B cell (primary cell): ENCODE measurements at regions not wholly inside any gene's neighbourhood (a gene's known extent, or its start where the extent isn't known, plus 50 kb on each side); places are given as distances from the start of the nearest gene placed in this dataset.

ENCODE experiments used
- ATAC-seq: fragments of 200-7000 bp; cut with Tn5 transposase; one replicate; pipeline ENCODE4 v1.10.0; 2021; ENCODE audit warnings: low read depth, mild to moderate bottlenecking, moderate number of reproducible peaks, moderate library complexity
- CTCF ChIA-PET: fragments of 350-600 bp; sonication (Branson Sonifier 250); formaldehyde crosslinking; loops from one replicate; lab custom pipeline; 2021; ENCODE audit warnings: antibody characterized with exemption, inconsistent platforms; lab: Charles Lee
- POLR2A ChIA-PET: fragments of 350-600 bp; sonication (Branson Sonifier 250); formaldehyde crosslinking; loops from one replicate; lab custom pipeline; 2021; ENCODE audit warnings: antibody characterized with exemption; lab: Charles Lee
- DNase-seq: peaks from one replicate; pipeline ENCODE4 v3.0.0; 2013
- H2AFZ ChIP-seq: 2 replicates; pipeline ENCODE4 v1.6.1; 2012; ENCODE audit warnings: mild to moderate bottlenecking, low read depth, low read length; ENCODE audit not compliant: insufficient read depth, poor library complexity, severe bottlenecking
- H3K27ac ChIP-seq, 2 donors: 1 replicate in 1 of 2; 2 replicates in 1 of 2; pipeline ENCODE4 v1.5.1; 2012 to 2013; ENCODE audit warnings: low read length in 2 of 2, mild to moderate bottlenecking in 2 of 2, moderate library complexity in 1 of 2
- H3K27me3 ChIP-seq, 4 experiments: fragments of 200-600 bp in 1 of 4; sonication (generic) in 1 of 4; replicated peaks in 1 of 4; 1 replicate in 2 of 4; 2 replicates in 2 of 4; pipeline versions ENCODE4 v1.6.1 to v1.7.0; 2013 to 2016; ENCODE audit warnings: low read length in 3 of 4, mild to moderate bottlenecking in 2 of 4, mixed read lengths in 1 of 4, moderate library complexity in 1 of 4; ENCODE audit not compliant: insufficient read depth in 4 of 4, control insufficient read depth in 3 of 4; ENCODE audit errors: control extremely low read depth in 1 of 4
- H3K36me3 ChIP-seq, 2 experiments: replicated peaks in 1 of 2; 1 replicate in 1 of 2; 2 replicates in 1 of 2; pipeline versions ENCODE4 v1.6.1 to v1.7.1; 2013; ENCODE audit warnings: low read length in 1 of 2; ENCODE audit not compliant: insufficient read depth in 2 of 2, control insufficient read depth in 1 of 2; ENCODE audit errors: control extremely low read depth in 1 of 2, extremely low read depth in 1 of 2
- H3K4me1 ChIP-seq, 2 donors: fragments of 200-600 bp in 1 of 2; sonication (generic) in 1 of 2; 1 replicate in 1 of 2; 2 replicates in 1 of 2; pipeline versions ENCODE4 v1.5.1 to v1.6.1; 2013 to 2017; ENCODE audit warnings: low read length in 2 of 2; ENCODE audit not compliant: control insufficient read depth in 2 of 2, insufficient read depth in 2 of 2
- H3K4me2 ChIP-seq: replicated peaks from 2 replicates; pipeline ENCODE3; 2012; ENCODE audit warnings: mild to moderate bottlenecking, low read depth, low read length; ENCODE audit not compliant: poor library complexity, severe bottlenecking
- H3K4me3 ChIP-seq, 5 experiments: fragments of 200-600 bp in 1 of 5; sonication (generic) in 1 of 5; 1 replicate in 3 of 5; 2 replicates in 2 of 5; pipeline versions ENCODE4 v1.5.1 to v1.7.0; 2011 to 2016; ENCODE audit warnings: low read length in 4 of 5, mild to moderate bottlenecking in 4 of 5, low read depth in 2 of 5, control low read depth in 1 of 5, moderate library complexity in 1 of 5; ENCODE audit not compliant: insufficient read depth in 1 of 5; ENCODE audit errors: control extremely low read depth in 1 of 5, extremely low read depth in 1 of 5
- H3K79me2 ChIP-seq: fragments of 200-600 bp; sonication (generic); one replicate; pipeline ENCODE4 v1.6.0; 2016; ENCODE audit warnings: low read length; ENCODE audit not compliant: control insufficient read depth, insufficient read depth
- H3K9ac ChIP-seq: fragments of 200-600 bp; sonication (generic); 2 replicates; pipeline ENCODE4 v1.6.1; 2017; ENCODE audit warnings: mild to moderate bottlenecking, low read length, moderate library complexity
- H3K9me3 ChIP-seq, 3 donors: one replicate each; pipeline versions ENCODE4 v1.6.1 to v1.7.1; 2013; ENCODE audit warnings: low read length in 2 of 3; ENCODE audit not compliant: control insufficient read depth in 2 of 3, insufficient read depth in 1 of 3; ENCODE audit errors: control extremely low read depth in 1 of 3
- H4K20me1 ChIP-seq: 2 replicates; pipeline ENCODE4 v1.6.0; 2012; ENCODE audit warnings: mild to moderate bottlenecking, low read length; ENCODE audit not compliant: insufficient read depth, control insufficient read depth, poor library complexity, severe bottlenecking
- H3K27ac Mint-ChIP-seq: one replicate; pipeline ENCODE4 v1.8.0; 2021; ENCODE audit warnings: mixed read lengths
- H3K27me3 Mint-ChIP-seq: one replicate; pipeline ENCODE4 v1.8.0; 2021; ENCODE audit warnings: mixed read lengths
- H3K4me1 Mint-ChIP-seq: one replicate; pipeline ENCODE4 v1.8.0; 2021; ENCODE audit warnings: mixed read lengths
- H3K4me3 Mint-ChIP-seq: one replicate; pipeline ENCODE4 v1.8.0; 2021; ENCODE audit warnings: mixed read lengths
- H3K9me3 Mint-ChIP-seq: one replicate; pipeline ENCODE4 v1.8.0; 2022; ENCODE audit warnings: mixed read lengths; ENCODE audit not compliant: insufficient read depth
- EZH2 ChIP-seq: IDR thresholded peaks from 2 replicates; pipeline ENCODE4 v1.6.1; 2012; ENCODE audit warnings: borderline replicate concordance, low read depth, mild to moderate bottlenecking, moderate library complexity, low read length; ENCODE audit not compliant: insufficient read depth, poor library complexity, severe bottlenecking
- WGBS: methylation state at CpG from one replicate; pipeline ENCODE4 v1.1.5; 2013; ENCODE audit warnings: missing lambda C conversion rate; ENCODE audit not compliant: insufficient coverage; 5-methylcytosine and 5-hydroxymethylcytosine counted together
- intact Hi-C: fragments of 100-400 bp; cut with micrococcal nuclease; formaldehyde crosslinking; loops from one replicate; pipeline ENCODE4 v1.10.0; 2022
- TF ChIP-seq, protein P1 (sequence below): fragments of 200-600 bp; IDR thresholded peaks from one replicate; pipeline ENCODE4 v1.8.0; 2022; ENCODE audit warnings: antibody characterized with exemption, mild to moderate bottlenecking

DNA sequence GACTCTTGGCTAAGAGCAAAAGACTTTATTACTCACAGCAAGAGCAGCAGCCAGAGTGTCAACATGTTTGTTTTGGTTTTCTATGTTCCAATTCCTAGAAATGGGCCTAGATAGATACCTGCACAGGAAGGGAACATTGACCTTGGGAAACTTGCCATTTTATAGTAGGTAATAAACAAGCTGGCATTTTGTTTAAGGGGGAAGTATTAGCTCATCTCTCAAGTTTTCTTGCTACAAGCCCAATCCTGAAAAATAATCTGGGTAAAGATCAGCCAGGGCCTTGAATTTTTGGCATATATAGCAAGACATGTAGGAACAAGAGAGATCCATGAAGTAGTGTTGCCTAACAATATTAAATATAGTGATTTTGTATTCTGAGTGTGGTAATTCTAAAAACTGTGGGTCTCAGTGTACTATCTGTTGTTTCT is 51.4 kb upstream of the RGL1 start:
- no peak for DNase-seq
- no peaks in the 10 kb centered on the region for H3K79me2 ChIP-seq
- H3K27me3 ChIP-seq, result no peaks in the 10 kb centered on the region

DNA sequence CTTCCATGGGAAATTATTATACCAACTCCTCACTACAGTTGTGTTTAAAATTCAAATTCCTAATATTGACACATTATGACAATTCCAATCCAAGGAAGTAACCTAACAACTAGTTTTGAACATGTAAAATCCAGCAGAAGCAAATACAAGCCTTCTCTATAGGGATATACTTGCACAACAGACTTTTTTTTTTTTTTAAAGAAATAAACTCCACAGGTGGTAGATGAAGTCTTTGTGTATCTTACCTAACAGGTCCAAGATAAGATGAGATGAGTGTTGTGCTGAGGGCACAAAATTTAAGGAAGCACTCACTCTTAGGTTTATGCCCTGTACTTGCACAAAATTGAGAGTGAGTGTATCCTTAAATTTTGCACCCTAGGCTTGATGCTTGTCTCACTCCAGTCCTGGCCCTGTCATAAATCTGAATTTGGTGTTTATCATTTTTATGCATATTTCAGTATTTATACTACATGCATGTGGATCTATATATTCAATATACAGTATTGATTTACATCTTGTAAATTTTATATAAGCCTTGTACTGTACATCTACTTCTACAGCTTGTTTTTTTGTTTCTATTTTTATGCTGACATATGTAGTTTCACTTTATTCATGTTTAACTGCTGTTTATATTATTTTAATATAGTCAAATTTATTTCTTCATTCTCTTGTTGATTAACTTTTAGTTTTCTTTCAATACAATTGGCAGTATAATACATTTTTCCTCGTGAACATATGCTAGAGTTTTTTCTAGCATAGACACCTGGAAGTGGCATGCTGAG is 60.6 kb upstream of the RGL1 start:
- H3K4me3 Mint-ChIP-seq, result no peak overlapping the region
- no peaks in the 10 kb centered on the region for H3K36me3 ChIP-seq
- CTCF ChIA-PET, result no interaction called here

More for the DNA sequence above, 51.4 kb upstream of the RGL1 start:
- peaks cover 0 to 16% (median 0%) of the 10 kb centered on the region in 3 donors for H3K9me3 ChIP-seq
- H3K27me3 Mint-ChIP-seq, result peaks cover 3% of the 10 kb centered on the region
- TF ChIP-seq, protein P1, sequence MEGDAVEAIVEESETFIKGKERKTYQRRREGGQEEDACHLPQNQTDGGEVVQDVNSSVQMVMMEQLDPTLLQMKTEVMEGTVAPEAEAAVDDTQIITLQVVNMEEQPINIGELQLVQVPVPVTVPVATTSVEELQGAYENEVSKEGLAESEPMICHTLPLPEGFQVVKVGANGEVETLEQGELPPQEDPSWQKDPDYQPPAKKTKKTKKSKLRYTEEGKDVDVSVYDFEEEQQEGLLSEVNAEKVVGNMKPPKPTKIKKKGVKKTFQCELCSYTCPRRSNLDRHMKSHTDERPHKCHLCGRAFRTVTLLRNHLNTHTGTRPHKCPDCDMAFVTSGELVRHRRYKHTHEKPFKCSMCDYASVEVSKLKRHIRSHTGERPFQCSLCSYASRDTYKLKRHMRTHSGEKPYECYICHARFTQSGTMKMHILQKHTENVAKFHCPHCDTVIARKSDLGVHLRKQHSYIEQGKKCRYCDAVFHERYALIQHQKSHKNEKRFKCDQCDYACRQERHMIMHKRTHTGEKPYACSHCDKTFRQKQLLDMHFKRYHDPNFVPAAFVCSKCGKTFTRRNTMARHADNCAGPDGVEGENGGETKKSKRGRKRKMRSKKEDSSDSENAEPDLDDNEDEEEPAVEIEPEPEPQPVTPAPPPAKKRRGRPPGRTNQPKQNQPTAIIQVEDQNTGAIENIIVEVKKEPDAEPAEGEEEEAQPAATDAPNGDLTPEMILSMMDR, result no peak
- TF ChIP-seq EZH2, result no peak
- no peak for ATAC-seq
- no peaks in the 10 kb centered on the region for H4K20me1 ChIP-seq
- H3K27ac ChIP-seq, result no peak overlapping the region
- no peaks in the 10 kb centered on the region for H3K4me1 ChIP-seq
- ChIA-PET CTCF (no interaction called here), POLR2A (no interaction called here)
- no peak overlapping the region for H3K9ac ChIP-seq
- no peak overlapping the region for H3K4me3 Mint-ChIP-seq
- no peaks in the 10 kb centered on the region for H3K36me3 ChIP-seq
- no peak overlapping the region for H2AFZ ChIP-seq
- intact Hi-C loops, result no loop called here
- peaks cover 4% of the 10 kb centered on the region for H3K9me3 Mint-ChIP-seq
- no peak overlapping the region for H3K4me3 ChIP-seq
- H3K4me1 Mint-ChIP-seq, result no peaks in the 10 kb centered on the region
- H3K27ac Mint-ChIP-seq, result no peak overlapping the region
- no peak overlapping the region for H3K4me2 ChIP-seq

More for the DNA sequence above, 60.6 kb upstream of the RGL1 start:
- H3K79me2 ChIP-seq, result no peaks in the 10 kb centered on the region
- Mint-ChIP-seq H3K27ac (no peak overlapping the region), H3K27me3 (peaks cover 4% of the 10 kb centered on the region), H3K4me1 (no peaks in the 10 kb centered on the region), H3K9me3 (peaks cover 2% of the 10 kb centered on the region)
- no peak overlapping the region for H3K27ac ChIP-seq
- H3K4me2 ChIP-seq, result no peak overlapping the region
- no peaks in the 10 kb centered on the region for H3K9me3 ChIP-seq
- H3K4me1 ChIP-seq, result no peaks in the 10 kb centered on the region
- TF ChIP-seq, protein P1, result no peak
- no peak for TF ChIP-seq EZH2
- H2AFZ ChIP-seq, result no peak overlapping the region
- H3K4me3 ChIP-seq, result no peak overlapping the region
- H4K20me1 ChIP-seq, result no peaks in the 10 kb centered on the region
- ATAC-seq (no peak), DNase-seq (no peak)
- intact Hi-C loops, result no loop called here
- whole genome bisulfite sequencing, result no CpG with 5 or more reads among the region's 1 CpG
- no peaks in the 10 kb centered on the region for H3K27me3 ChIP-seq
- H3K9ac ChIP-seq, result no peak overlapping the region
- POLR2A ChIA-PET, result no interaction called here
